Bronchial epithelial cell (primary cell): ENCODE measurements at regions not wholly inside any gene's neighbourhood (a gene's known extent, or its start where the extent isn't known, plus 50 kb on each side); places are given as distances from the start of the nearest gene placed in this dataset.
A peak's percentile ranks its signal among the peaks of the same experiment; 100 is the strongest.

Experiments used
- DNase-seq: peaks from one replicate; pipeline ENCODE4 v3.0.0-alpha.2; 2010; ENCODE audit warnings: low read depth
- FAIRE-seq: peaks from 2 replicates; lab custom pipeline; 2011; peaks lifted over from hg19 to GRCh38; lab: Jason Lieb, UNC
- H3K27me3 ChIP-seq: 2 replicates; pipeline ENCODE4 v1.5.1; 2011; ENCODE audit warnings: low read length; ENCODE audit not compliant: control insufficient read depth, insufficient read depth
- H3K36me3 ChIP-seq: 2 replicates; pipeline ENCODE4 v1.5.1; 2011; ENCODE audit warnings: low read length; ENCODE audit not compliant: control insufficient read depth, insufficient read depth
- H3K4me3 ChIP-seq: 2 replicates; pipeline ENCODE4 v1.5.1; 2011; ENCODE audit warnings: mild to moderate bottlenecking, low read depth, low read length, control low read depth
- CTCF ChIP-seq: IDR thresholded peaks from 2 replicates; pipeline ENCODE4 v1.5.1; 2011; ENCODE audit warnings: mild to moderate bottlenecking, moderate library complexity, low read length, control low read depth, inconsistent platforms; ENCODE audit not compliant: insufficient read depth, severe bottlenecking

- no peak for FAIRE-seq
- no peaks in the 10 kb centered on the region for H3K36me3 ChIP-seq
- TF ChIP-seq CTCF = no peak
- H3K4me3 ChIP-seq = no peak overlapping the region
- no peaks in the 10 kb centered on the region for H3K27me3 ChIP-seq
- peak; percentile 52 for DNase-seq
Measured at GRCh38 chr9:118331622-118332045, 627.4 kb downstream of the TLR4 start.

- no peak for FAIRE-seq
- no peak for TF ChIP-seq CTCF
- no peak overlapping the region for H3K4me3 ChIP-seq
- no peaks in the 10 kb centered on the region for H3K27me3 ChIP-seq
- no peaks in the 10 kb centered on the region for H3K36me3 ChIP-seq
- no peak for DNase-seq
Measured at GRCh38 chr9:118336250-118336942, 632.2 kb downstream of the TLR4 start.

- Histone ChIP-seq H3K4me3 (no peak overlapping the region), H3K36me3 (no peaks in the 10 kb centered on the region), H3K27me3 (no peaks in the 10 kb centered on the region)
- no peak for TF ChIP-seq CTCF
- DNase-seq (no peak), FAIRE-seq (no peak)
Measured at GRCh38 chr9:118336943-118337330, 632.7 kb downstream of the TLR4 start.

- Histone ChIP-seq H3K27me3 (no peaks in the 10 kb centered on the region), H3K36me3 (no peaks in the 10 kb centered on the region), H3K4me3 (no peak overlapping the region)
- FAIRE-seq (no peak), DNase-seq (no peak)
- TF ChIP-seq CTCF = no peak
Measured at GRCh38 chr9:118360036-118360435, 655.8 kb downstream of the TLR4 start.

- no peak for TF ChIP-seq CTCF
- Histone ChIP-seq H3K27me3 (no peaks in the 10 kb centered on the region), H3K36me3 (no peaks in the 10 kb centered on the region), H3K4me3 (no peak overlapping the region)
- no peak for DNase-seq
- no peak for FAIRE-seq
Measured at GRCh38 chr9:118362123-118362522, 657.9 kb downstream of the TLR4 start.

GRCh38 chr9:118362596-118362995 lies 658.4 kb downstream of the TLR4 start:
- FAIRE-seq = no peak
- no peaks in the 10 kb centered on the region for H3K27me3 ChIP-seq
- no peak overlapping the region for H3K4me3 ChIP-seq
- no peak for TF ChIP-seq CTCF
- no peaks in the 10 kb centered on the region for H3K36me3 ChIP-seq
- DNase-seq = no peak
